ENCODE measurements at regions not wholly inside any gene's neighbourhood (a gene's known extent, or its start where the extent isn't known, plus 50 kb on each side); places are given as distances from the start of the nearest gene placed in this dataset.

- H3K4me3 ChIP-seq (ENCODE audit: low read length, poor library complexity, severe bottlenecking), result no peak overlapping the region
- H3K9me2 ChIP-seq (replicated peaks; ENCODE audit: low read depth, low read length), result no peaks in the 10 kb centered on the region
- H2AFZ ChIP-seq (ENCODE audit: low read length), result no peak overlapping the region
- H3K36me3 ChIP-seq (ENCODE audit: insufficient read depth, low read length), result no peaks in the 10 kb centered on the region
- H3F3A ChIP-seq (ENCODE audit: low read depth), result no peaks in the 10 kb centered on the region
- no peaks in the 10 kb centered on the region for H3K27me3 ChIP-seq (ENCODE audit: insufficient read depth, low read length, poor library complexity, severe bottlenecking)
- no peak overlapping the region for H3K9ac ChIP-seq (ENCODE audit: low read depth, low read length, poor library complexity, severe bottlenecking)
- H3K9me3 ChIP-seq (ENCODE audit: insufficient read depth, low read depth, low read length), result no peaks in the 10 kb centered on the region
- H3K4me2 ChIP-seq (ENCODE audit: low read depth, low read length, poor library complexity, severe bottlenecking), result no peak overlapping the region
- H3K4me1 ChIP-seq (ENCODE audit: insufficient read depth, low read length, poor library complexity, severe bottlenecking), result no peaks in the 10 kb centered on the region
- TF ChIP-seq CTCF (conservative IDR thresholded peaks at IDR 0.05; ENCODE audit: low read length) (no peak), EZH2phosphoT487 (IDR thresholded peaks at IDR 0.05; ENCODE audit: borderline replicate concordance) (no peak)
- no peaks in the 10 kb centered on the region for H4K20me1 ChIP-seq (ENCODE audit: insufficient read depth, low read length, poor library complexity, severe bottlenecking)
- H3K79me2 ChIP-seq (ENCODE audit: insufficient read depth, low read length), result no peaks in the 10 kb centered on the region
Measured at GRCh38 chr20:57914205-57914604, 204.4 kb upstream of the PMEPA1 start.

GRCh38 chr20:57913156-57913930 is 203.5 kb upstream of the PMEPA1 start:
- Histone ChIP-seq H3K27me3 (ENCODE audit: insufficient read depth, low read length, poor library complexity, severe bottlenecking) (no peaks in the 10 kb centered on the region), H2AFZ (ENCODE audit: low read length) (no peak overlapping the region), H3K4me2 (ENCODE audit: low read depth, low read length, poor library complexity, severe bottlenecking) (no peak overlapping the region), H3K4me1 (ENCODE audit: insufficient read depth, low read length, poor library complexity, severe bottlenecking) (no peaks in the 10 kb centered on the region), H3K9me2 (replicated peaks; ENCODE audit: low read depth, low read length) (no peaks in the 10 kb centered on the region), H3K9ac (ENCODE audit: low read depth, low read length, poor library complexity, severe bottlenecking) (no peak overlapping the region), H3K9me3 (ENCODE audit: insufficient read depth, low read depth, low read length) (no peaks in the 10 kb centered on the region), H3K79me2 (ENCODE audit: insufficient read depth, low read length) (no peaks in the 10 kb centered on the region), H3F3A (ENCODE audit: low read depth) (no peaks in the 10 kb centered on the region), H3K4me3 (ENCODE audit: low read length, poor library complexity, severe bottlenecking) (no peak overlapping the region), H4K20me1 (ENCODE audit: insufficient read depth, low read length, poor library complexity, severe bottlenecking) (no peaks in the 10 kb centered on the region), H3K36me3 (ENCODE audit: insufficient read depth, low read length) (no peaks in the 10 kb centered on the region)
- TF ChIP-seq CTCF (conservative IDR thresholded peaks at IDR 0.05; ENCODE audit: low read length) (no peak), EZH2phosphoT487 (IDR thresholded peaks at IDR 0.05; ENCODE audit: borderline replicate concordance) (no peak)

- TF ChIP-seq CTCF (conservative IDR thresholded peaks at IDR 0.05; ENCODE audit: low read length), result no peak
- TF ChIP-seq EZH2phosphoT487 (IDR thresholded peaks at IDR 0.05; ENCODE audit: borderline replicate concordance), result no peak
- H3K4me3 ChIP-seq (ENCODE audit: low read length, poor library complexity, severe bottlenecking), result no peak overlapping the region
- no peaks in the 10 kb centered on the region for H3K27me3 ChIP-seq (ENCODE audit: insufficient read depth, low read length, poor library complexity, severe bottlenecking)
- H3K36me3 ChIP-seq (ENCODE audit: insufficient read depth, low read length), result no peaks in the 10 kb centered on the region
- no peak overlapping the region for H3K4me2 ChIP-seq (ENCODE audit: low read depth, low read length, poor library complexity, severe bottlenecking)
- H3K9me3 ChIP-seq (ENCODE audit: insufficient read depth, low read depth, low read length), result no peaks in the 10 kb centered on the region
- no peaks in the 10 kb centered on the region for H3K9me2 ChIP-seq (replicated peaks; ENCODE audit: low read depth, low read length)
- no peaks in the 10 kb centered on the region for H3K4me1 ChIP-seq (ENCODE audit: insufficient read depth, low read length, poor library complexity, severe bottlenecking)
- no peaks in the 10 kb centered on the region for H3F3A ChIP-seq (ENCODE audit: low read depth)
- H3K79me2 ChIP-seq (ENCODE audit: insufficient read depth, low read length), result no peaks in the 10 kb centered on the region
- no peaks in the 10 kb centered on the region for H4K20me1 ChIP-seq (ENCODE audit: insufficient read depth, low read length, poor library complexity, severe bottlenecking)
- no peak overlapping the region for H2AFZ ChIP-seq (ENCODE audit: low read length)
- H3K9ac ChIP-seq (ENCODE audit: low read depth, low read length, poor library complexity, severe bottlenecking), result no peak overlapping the region
Measured at GRCh38 chr20:57912227-57912582, 202.4 kb upstream of the PMEPA1 start.
